ENCODE measurements at regions not wholly inside any gene's neighbourhood (a gene's known extent, or its start where the extent isn't known, plus 50 kb on each side); places are given as distances from the start of the nearest gene placed in this dataset.

DNA sequence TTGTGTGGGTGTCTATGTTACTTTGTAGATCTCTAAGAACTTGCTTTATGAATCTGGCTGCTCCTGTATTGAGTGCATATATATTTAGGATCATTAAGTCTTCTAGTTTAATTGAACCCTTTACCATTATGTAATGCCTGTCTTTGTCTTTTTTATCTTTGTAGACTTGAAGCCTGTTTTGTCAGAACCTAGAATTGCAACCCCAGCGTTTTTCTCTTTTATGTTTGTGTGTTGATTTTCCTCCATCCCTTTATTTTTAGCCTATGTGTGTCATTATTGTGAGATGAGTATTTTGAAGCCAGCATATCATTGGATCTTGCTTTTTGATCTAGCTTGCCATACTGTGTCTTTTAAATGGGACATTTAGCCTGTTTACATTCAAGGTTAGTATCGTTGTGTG, 573.2 kb downstream of the BRINP3 start:
- TF ChIP-seq, protein P1, sequence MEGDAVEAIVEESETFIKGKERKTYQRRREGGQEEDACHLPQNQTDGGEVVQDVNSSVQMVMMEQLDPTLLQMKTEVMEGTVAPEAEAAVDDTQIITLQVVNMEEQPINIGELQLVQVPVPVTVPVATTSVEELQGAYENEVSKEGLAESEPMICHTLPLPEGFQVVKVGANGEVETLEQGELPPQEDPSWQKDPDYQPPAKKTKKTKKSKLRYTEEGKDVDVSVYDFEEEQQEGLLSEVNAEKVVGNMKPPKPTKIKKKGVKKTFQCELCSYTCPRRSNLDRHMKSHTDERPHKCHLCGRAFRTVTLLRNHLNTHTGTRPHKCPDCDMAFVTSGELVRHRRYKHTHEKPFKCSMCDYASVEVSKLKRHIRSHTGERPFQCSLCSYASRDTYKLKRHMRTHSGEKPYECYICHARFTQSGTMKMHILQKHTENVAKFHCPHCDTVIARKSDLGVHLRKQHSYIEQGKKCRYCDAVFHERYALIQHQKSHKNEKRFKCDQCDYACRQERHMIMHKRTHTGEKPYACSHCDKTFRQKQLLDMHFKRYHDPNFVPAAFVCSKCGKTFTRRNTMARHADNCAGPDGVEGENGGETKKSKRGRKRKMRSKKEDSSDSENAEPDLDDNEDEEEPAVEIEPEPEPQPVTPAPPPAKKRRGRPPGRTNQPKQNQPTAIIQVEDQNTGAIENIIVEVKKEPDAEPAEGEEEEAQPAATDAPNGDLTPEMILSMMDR (IDR thresholded peaks at IDR 0.05; ENCODE audit: low read depth, low read length) = no peak
- no peak for DNase-seq (ENCODE audit: low read depth, low spot score)
- H3K4me3 ChIP-seq (ENCODE audit: low read depth, low read length) = no peak overlapping the region
- in situ Hi-C loops (cut with HindIII; ENCODE audit: low sequenced_read_pairs) = no loop called here

DNA sequence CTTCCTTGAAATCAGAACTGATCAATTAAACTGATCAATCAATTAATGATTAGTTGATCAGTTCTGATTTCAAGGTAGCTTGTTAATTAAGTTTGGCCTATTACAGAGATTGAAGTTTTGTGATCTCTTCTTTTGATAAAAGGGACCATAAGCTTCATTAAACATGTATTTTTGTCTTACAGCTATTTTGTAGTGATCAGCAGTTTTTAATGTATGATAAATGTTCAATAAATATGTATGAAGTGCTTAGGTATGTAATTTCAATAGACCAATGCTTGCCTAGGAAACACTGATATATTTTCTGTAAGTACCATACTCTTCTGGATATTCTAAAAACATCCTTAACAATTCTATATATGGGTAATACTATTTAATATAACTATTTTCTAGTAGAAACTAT, 569.6 kb downstream of the BRINP3 start:
- DNase-seq (ENCODE audit: low read depth, low spot score) = no peak
- in situ Hi-C loops (cut with HindIII; ENCODE audit: low sequenced_read_pairs) = no loop called here
- TF ChIP-seq, protein P1 (IDR thresholded peaks at IDR 0.05; ENCODE audit: low read depth, low read length) = no peak
- H3K4me3 ChIP-seq (ENCODE audit: low read depth, low read length) = no peak overlapping the region

DNA sequence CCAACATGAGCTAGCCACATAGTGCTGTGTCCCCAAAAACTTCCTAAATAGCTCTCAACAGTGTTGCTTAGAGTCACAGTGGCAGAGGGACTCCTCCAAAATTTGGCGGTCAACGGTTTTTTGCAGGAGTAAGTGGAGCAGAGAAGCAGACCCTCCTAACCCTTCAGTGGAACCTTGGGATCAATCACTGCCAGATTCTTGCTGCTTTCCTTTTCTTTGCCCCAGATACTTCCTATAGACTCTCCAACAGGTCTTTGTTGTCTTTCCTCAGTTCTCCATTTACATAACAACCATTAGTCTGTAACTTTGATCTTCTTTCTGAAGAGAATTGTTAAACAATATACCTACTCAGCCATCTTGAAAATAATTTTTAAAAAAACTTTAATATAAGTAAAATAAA, 556.1 kb downstream of the BRINP3 start:
- in situ Hi-C loops (cut with HindIII; ENCODE audit: low sequenced_read_pairs) = no loop called here
- DNase-seq (ENCODE audit: low read depth, low spot score) = no peak
- H3K4me3 ChIP-seq (ENCODE audit: low read depth, low read length) = no peak overlapping the region
- TF ChIP-seq, protein P1 (IDR thresholded peaks at IDR 0.05; ENCODE audit: low read depth, low read length) = no peak

DNA sequence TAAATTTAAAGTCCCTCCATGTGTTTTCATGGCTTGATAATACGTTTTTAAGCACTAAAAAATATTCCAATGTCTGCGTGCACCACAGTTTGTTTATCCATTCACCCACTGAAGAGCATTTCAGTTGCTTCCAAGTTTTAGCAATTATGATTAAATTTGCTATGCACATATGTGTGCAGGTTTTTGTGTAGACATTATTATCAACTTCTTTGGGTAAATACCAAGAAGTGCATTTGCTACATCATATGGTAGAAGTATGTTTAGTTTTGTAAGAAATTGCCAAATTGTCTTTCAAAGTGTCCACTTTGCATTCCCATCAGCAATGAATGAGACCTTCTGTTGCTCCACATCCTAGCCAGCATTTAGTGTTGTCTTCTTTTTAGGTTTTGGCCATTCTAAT, 550.0 kb downstream of the BRINP3 start:
- TF ChIP-seq, protein P1 (IDR thresholded peaks at IDR 0.05; ENCODE audit: low read depth, low read length) = no peak
- DNase-seq (ENCODE audit: low read depth, low spot score) = no peak
- in situ Hi-C loops (cut with HindIII; ENCODE audit: low sequenced_read_pairs) = no loop called here
- no peak overlapping the region for H3K4me3 ChIP-seq (ENCODE audit: low read depth, low read length)

DNA sequence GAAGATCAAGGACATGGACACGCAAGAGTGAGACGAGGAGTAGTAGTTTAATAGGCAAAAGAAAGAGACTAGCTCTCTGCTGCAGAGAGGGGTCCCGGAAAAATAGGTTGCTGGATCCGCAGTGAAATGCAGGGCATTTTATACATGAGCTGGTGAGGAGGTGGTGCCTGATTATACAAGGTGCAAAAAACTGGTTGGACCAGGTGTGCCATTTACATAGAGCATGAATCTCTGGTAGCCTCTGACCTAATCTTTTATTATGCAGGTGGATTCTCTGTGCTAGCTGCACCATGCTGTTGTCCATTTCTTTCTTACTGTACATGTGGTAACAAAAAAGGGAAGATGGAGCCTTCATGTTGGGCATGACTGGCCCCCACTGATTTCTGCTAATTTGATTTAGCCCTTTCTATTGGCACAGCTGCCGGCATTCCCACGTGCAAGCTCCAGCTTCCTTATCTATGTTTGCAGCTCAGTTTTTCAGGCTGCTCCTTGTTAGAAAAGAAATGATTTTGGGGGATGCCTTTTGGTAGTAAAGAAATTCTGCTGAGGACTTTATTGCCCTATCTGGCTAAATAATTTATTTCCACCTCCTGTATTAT, 548.1 kb downstream of the BRINP3 start:
- in situ Hi-C loops (cut with HindIII; ENCODE audit: low sequenced_read_pairs) = no loop called here
- TF ChIP-seq, protein P1 (IDR thresholded peaks at IDR 0.05; ENCODE audit: low read depth, low read length) = no peak
- no peak overlapping the region for H3K4me3 ChIP-seq (ENCODE audit: low read depth, low read length)
- DNase-seq (ENCODE audit: low read depth, low spot score) = no peak

DNA sequence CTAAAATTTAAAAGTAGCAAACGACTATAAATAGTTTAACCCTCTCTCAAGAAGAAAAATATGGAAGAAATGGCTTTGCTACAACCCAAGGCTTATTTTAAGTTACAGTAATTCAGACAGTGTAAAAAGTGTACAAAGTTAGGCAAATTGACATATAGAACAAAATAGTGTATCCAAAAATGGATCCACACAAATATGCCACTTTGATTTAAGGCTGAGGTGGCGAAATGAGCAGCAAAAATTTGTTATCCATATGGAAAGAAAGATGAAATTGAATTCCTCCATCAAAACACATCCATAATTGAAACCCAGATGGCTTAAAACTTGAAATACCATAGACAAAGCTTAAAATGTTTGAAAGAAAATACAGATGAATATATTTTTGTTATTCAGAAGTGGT, 540.8 kb downstream of the BRINP3 start:
- TF ChIP-seq, protein P1 (IDR thresholded peaks at IDR 0.05; ENCODE audit: low read depth, low read length) = no peak
- in situ Hi-C loops (cut with HindIII; ENCODE audit: low sequenced_read_pairs) = no loop called here
- DNase-seq (ENCODE audit: low read depth, low spot score) = no peak
- no peak overlapping the region for H3K4me3 ChIP-seq (ENCODE audit: low read depth, low read length)

DNA sequence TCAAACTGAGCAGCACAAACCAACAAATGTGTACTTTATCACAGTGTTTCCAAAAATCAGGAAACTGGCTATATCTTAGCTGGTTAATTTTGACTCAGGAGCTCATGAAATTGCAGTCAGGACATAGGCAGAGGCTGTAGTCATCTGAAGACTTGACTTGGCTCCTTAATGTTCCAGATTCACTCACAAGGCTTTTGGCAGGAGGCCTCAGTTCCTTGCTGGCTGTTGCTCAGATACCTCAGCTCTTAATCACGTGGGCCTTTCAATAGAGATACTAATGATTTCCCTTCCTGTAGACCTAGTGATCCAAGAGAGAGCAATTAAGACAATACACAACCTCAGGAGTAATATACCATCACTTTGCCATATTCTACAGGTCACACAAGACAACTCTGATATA, 537.7 kb downstream of the BRINP3 start:
- DNase-seq (ENCODE audit: low read depth, low spot score) = peak; percentile 74
- in situ Hi-C loops (cut with HindIII; ENCODE audit: low sequenced_read_pairs) = no loop called here
- no peak overlapping the region for H3K4me3 ChIP-seq (ENCODE audit: low read depth, low read length)
- TF ChIP-seq, protein P1 (IDR thresholded peaks at IDR 0.05; ENCODE audit: low read depth, low read length) = no peak

Data from astrocyte of the spinal cord (primary cell).